DND-41 (cell line): ENCODE measurements at regions not wholly inside any gene's neighbourhood (a gene's known extent, or its start where the extent isn't known, plus 50 kb on each side); places are given as distances from the start of the nearest gene placed in this dataset.

Experiments used
- ATAC-seq: fragments of 200-7000 bp; cut with Tn5 transposase; 3 replicates; pipeline ENCODE4 v1.9.1; 2021; ENCODE audit warnings: low read depth; ENCODE audit not compliant: insufficient read depth
- DNase-seq: peaks from one replicate; pipeline ENCODE4 v3.0.0-alpha.2; 2020
- H2AFZ ChIP-seq: 2 replicates; pipeline ENCODE4 v1.6.0; 2012; ENCODE audit warnings: low read depth, low read length
- H3K27ac ChIP-seq: 2 replicates; pipeline ENCODE4 v1.5.1; 2012; ENCODE audit warnings: low read length, inconsistent platforms
- H3K27me3 ChIP-seq: fragments of 200-600 bp; sonication (generic); 2 replicates; pipeline ENCODE4 v1.6.0; 2012; ENCODE audit warnings: low read length, mild to moderate bottlenecking, inconsistent platforms; ENCODE audit not compliant: insufficient read depth, poor library complexity
- H3K36me3 ChIP-seq: 2 replicates; pipeline ENCODE4 v1.5.1; 2012; ENCODE audit warnings: low read length, inconsistent platforms; ENCODE audit not compliant: insufficient read depth
- H3K4me1 ChIP-seq: 2 replicates; pipeline ENCODE4 v1.5.1; 2012; ENCODE audit warnings: mild to moderate bottlenecking, low read length; ENCODE audit not compliant: insufficient read depth
- H3K4me2 ChIP-seq: 2 replicates; pipeline ENCODE4 v1.6.0; 2012; ENCODE audit warnings: mild to moderate bottlenecking, moderate library complexity, low read length, inconsistent platforms; ENCODE audit not compliant: insufficient read depth
- H3K4me3 ChIP-seq, 2 experiments: fragments of 200-600 bp in 1 of 2; shearing (Covaris generic) in 1 of 2; 2 replicates each; pipeline ENCODE4 v1.5.1; 2012 to 2016; ENCODE audit warnings: inconsistent platforms in 2 of 2, low read length in 2 of 2, mild to moderate bottlenecking in 2 of 2, low read depth in 1 of 2, moderate library complexity in 1 of 2
- H3K79me2 ChIP-seq: 2 replicates; pipeline ENCODE4 v1.6.0; 2012; ENCODE audit warnings: low read length, inconsistent platforms; ENCODE audit not compliant: insufficient read depth
- H3K9ac ChIP-seq: 2 replicates; pipeline ENCODE4 v1.6.0; 2012; ENCODE audit warnings: low read depth, mild to moderate bottlenecking, inconsistent platforms, low read length, moderate library complexity
- H3K9me3 ChIP-seq: 2 replicates; pipeline ENCODE4 v1.5.1; 2012; ENCODE audit warnings: low read length, moderate library complexity, mild to moderate bottlenecking, inconsistent platforms; ENCODE audit not compliant: insufficient read depth, severe bottlenecking
- H4K20me1 ChIP-seq: 2 replicates; pipeline ENCODE4 v1.6.0; 2012; ENCODE audit warnings: low read length; ENCODE audit not compliant: insufficient read depth
- EZH2 ChIP-seq: IDR thresholded peaks from 3 replicates; pipeline ENCODE4 v1.6.1; 2012; ENCODE audit warnings: borderline replicate concordance, low read depth, mild to moderate bottlenecking, moderate library complexity, low read length, inconsistent platforms; ENCODE audit not compliant: severe bottlenecking
- TF ChIP-seq, protein P1 (sequence below): IDR thresholded peaks from 2 replicates; pipeline ENCODE4 v1.5.1; 2012; ENCODE audit warnings: borderline replicate concordance, low read length, moderate library complexity, mild to moderate bottlenecking; ENCODE audit not compliant: poor library complexity, severe bottlenecking; ENCODE audit errors: extremely low read depth

DNA sequence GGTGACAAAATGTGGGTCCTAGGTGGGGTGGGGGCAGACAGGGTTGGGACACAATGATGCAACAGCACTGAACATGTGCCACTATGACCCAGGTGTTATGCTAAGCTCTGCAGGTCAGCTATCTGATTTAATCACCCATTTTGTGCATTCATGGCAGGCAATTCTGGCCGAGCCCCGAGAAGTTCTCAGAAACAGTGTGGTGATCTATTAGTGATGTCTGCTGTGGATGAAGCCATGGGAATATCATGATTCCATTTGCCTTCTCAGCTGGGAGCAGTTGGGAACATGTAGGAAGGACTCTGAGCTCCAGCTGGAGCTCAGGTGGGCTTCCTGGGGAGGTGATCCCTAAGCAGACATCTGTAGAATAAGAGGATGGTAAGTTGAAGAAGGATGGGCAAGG, 194.0 kb upstream of the POU3F1 start:
- TF ChIP-seq, protein P1, sequence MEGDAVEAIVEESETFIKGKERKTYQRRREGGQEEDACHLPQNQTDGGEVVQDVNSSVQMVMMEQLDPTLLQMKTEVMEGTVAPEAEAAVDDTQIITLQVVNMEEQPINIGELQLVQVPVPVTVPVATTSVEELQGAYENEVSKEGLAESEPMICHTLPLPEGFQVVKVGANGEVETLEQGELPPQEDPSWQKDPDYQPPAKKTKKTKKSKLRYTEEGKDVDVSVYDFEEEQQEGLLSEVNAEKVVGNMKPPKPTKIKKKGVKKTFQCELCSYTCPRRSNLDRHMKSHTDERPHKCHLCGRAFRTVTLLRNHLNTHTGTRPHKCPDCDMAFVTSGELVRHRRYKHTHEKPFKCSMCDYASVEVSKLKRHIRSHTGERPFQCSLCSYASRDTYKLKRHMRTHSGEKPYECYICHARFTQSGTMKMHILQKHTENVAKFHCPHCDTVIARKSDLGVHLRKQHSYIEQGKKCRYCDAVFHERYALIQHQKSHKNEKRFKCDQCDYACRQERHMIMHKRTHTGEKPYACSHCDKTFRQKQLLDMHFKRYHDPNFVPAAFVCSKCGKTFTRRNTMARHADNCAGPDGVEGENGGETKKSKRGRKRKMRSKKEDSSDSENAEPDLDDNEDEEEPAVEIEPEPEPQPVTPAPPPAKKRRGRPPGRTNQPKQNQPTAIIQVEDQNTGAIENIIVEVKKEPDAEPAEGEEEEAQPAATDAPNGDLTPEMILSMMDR, result no peak
- TF ChIP-seq EZH2, result no peak
- no peaks in the 10 kb centered on the region for H3K79me2 ChIP-seq
- H3K4me1 ChIP-seq, result no peaks in the 10 kb centered on the region
- H3K4me3 ChIP-seq, result no peak overlapping the region
- H3K4me2 ChIP-seq, result no peak overlapping the region
- ATAC-seq, result no peak
- H3K36me3 ChIP-seq, result no peaks in the 10 kb centered on the region
- no peak overlapping the region for H2AFZ ChIP-seq
- DNase-seq, result no peak
- H3K9ac ChIP-seq, result no peak overlapping the region
- H3K9me3 ChIP-seq, result no peaks in the 10 kb centered on the region
- no peak overlapping the region for H3K27ac ChIP-seq
- H3K27me3 ChIP-seq, result peaks cover 9% of the 10 kb centered on the region
- no peaks in the 10 kb centered on the region for H4K20me1 ChIP-seq

GRCh38 chr1:38239258-38239835, 192.8 kb upstream of the POU3F1 start:
- no peak for DNase-seq
- H4K20me1 ChIP-seq, result no peaks in the 10 kb centered on the region
- no peak overlapping the region for H3K4me2 ChIP-seq
- H3K9ac ChIP-seq, result no peak overlapping the region
- H3K27me3 ChIP-seq, result peaks cover 9% of the 10 kb centered on the region
- H3K79me2 ChIP-seq, result no peaks in the 10 kb centered on the region
- H2AFZ ChIP-seq, result no peak overlapping the region
- no peaks in the 10 kb centered on the region for H3K4me1 ChIP-seq
- no peaks in the 10 kb centered on the region for H3K9me3 ChIP-seq
- TF ChIP-seq EZH2, result no peak
- TF ChIP-seq, protein P1, result no peak
- no peak for ATAC-seq
- no peak overlapping the region for H3K27ac ChIP-seq
- H3K36me3 ChIP-seq, result no peaks in the 10 kb centered on the region
- no peak overlapping the region for H3K4me3 ChIP-seq

GRCh38 chr1:38238294-38238693, 191.7 kb upstream of the POU3F1 start:
- Histone ChIP-seq H3K9ac (no peak overlapping the region), H3K4me2 (no peak overlapping the region), H4K20me1 (no peaks in the 10 kb centered on the region), H3K4me3 (no peak overlapping the region), H3K79me2 (no peaks in the 10 kb centered on the region), H3K9me3 (no peaks in the 10 kb centered on the region), H3K36me3 (no peaks in the 10 kb centered on the region), H3K27ac (no peak overlapping the region), H3K4me1 (no peaks in the 10 kb centered on the region), H2AFZ (no peak overlapping the region), H3K27me3 (peaks cover 9% of the 10 kb centered on the region)
- DNase-seq (no peak), ATAC-seq (no peak)
- TF ChIP-seq, protein P1, result no peak
- TF ChIP-seq EZH2, result no peak
